ENCODE measurements at regions not wholly inside any gene's neighbourhood (a gene's known extent, or its start where the extent isn't known, plus 50 kb on each side); places are given as distances from the start of the nearest gene placed in this dataset.

DNA sequence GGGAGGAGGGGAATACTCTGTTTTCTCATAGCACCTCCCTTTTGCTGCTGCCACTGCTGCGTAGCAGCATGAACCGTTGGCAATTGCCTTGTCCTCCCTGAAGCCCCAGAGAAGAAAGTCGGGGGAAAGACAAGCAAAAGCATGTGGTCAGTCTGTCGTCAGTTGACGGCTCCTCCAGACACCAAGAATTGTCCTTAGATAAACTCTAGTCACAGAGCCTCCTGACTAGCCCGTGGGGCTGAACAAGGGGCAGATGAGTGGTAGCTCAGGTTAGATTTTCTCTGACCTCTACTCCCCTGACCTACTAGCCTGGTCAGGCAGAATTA, 126.4 kb upstream of the HSD17B12 start:
- TF ChIP-seq, protein P1, sequence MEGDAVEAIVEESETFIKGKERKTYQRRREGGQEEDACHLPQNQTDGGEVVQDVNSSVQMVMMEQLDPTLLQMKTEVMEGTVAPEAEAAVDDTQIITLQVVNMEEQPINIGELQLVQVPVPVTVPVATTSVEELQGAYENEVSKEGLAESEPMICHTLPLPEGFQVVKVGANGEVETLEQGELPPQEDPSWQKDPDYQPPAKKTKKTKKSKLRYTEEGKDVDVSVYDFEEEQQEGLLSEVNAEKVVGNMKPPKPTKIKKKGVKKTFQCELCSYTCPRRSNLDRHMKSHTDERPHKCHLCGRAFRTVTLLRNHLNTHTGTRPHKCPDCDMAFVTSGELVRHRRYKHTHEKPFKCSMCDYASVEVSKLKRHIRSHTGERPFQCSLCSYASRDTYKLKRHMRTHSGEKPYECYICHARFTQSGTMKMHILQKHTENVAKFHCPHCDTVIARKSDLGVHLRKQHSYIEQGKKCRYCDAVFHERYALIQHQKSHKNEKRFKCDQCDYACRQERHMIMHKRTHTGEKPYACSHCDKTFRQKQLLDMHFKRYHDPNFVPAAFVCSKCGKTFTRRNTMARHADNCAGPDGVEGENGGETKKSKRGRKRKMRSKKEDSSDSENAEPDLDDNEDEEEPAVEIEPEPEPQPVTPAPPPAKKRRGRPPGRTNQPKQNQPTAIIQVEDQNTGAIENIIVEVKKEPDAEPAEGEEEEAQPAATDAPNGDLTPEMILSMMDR (conservative IDR thresholded peaks at IDR 0.05; ENCODE audit: low read depth in 2 of 2), result no peak
- TF ChIP-seq EZH2 (IDR thresholded peaks at IDR 0.05; ENCODE audit: low read depth, unreplicated experiment), result no peak
- TF ChIP-seq, protein P2, sequence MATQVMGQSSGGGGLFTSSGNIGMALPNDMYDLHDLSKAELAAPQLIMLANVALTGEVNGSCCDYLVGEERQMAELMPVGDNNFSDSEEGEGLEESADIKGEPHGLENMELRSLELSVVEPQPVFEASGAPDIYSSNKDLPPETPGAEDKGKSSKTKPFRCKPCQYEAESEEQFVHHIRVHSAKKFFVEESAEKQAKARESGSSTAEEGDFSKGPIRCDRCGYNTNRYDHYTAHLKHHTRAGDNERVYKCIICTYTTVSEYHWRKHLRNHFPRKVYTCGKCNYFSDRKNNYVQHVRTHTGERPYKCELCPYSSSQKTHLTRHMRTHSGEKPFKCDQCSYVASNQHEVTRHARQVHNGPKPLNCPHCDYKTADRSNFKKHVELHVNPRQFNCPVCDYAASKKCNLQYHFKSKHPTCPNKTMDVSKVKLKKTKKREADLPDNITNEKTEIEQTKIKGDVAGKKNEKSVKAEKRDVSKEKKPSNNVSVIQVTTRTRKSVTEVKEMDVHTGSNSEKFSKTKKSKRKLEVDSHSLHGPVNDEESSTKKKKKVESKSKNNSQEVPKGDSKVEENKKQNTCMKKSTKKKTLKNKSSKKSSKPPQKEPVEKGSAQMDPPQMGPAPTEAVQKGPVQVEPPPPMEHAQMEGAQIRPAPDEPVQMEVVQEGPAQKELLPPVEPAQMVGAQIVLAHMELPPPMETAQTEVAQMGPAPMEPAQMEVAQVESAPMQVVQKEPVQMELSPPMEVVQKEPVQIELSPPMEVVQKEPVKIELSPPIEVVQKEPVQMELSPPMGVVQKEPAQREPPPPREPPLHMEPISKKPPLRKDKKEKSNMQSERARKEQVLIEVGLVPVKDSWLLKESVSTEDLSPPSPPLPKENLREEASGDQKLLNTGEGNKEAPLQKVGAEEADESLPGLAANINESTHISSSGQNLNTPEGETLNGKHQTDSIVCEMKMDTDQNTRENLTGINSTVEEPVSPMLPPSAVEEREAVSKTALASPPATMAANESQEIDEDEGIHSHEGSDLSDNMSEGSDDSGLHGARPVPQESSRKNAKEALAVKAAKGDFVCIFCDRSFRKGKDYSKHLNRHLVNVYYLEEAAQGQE (IDR thresholded peaks at IDR 0.05; ENCODE audit: unreplicated experiment), result no peak
- TF ChIP-seq POLR2AphosphoS5 (IDR thresholded peaks at IDR 0.05; ENCODE audit: low read depth), result no peak
- TF ChIP-seq ZNF331 (CRISPR knock-in tag; IDR thresholded peaks at IDR 0.05; ENCODE audit: low read depth), result no peak
- TF ChIP-seq EZH2phosphoT487 (IDR thresholded peaks at IDR 0.05; ENCODE audit: unreplicated experiment), result no peak
- TF ChIP-seq CREB1 (CRISPR knock-in tag; IDR thresholded peaks at IDR 0.05; ENCODE audit: low read depth), result no peak

Measured in GM23338 (cell line).